ENCODE measurements at regions not wholly inside any gene's neighbourhood (a gene's known extent, or its start where the extent isn't known, plus 50 kb on each side); places are given as distances from the start of the nearest gene placed in this dataset.
"Not testable (repeated sequence)": the region's sequence is repeated elsewhere in the genome, so short reads cannot be mapped to it uniquely, and the experiment has no call there.

DNA sequence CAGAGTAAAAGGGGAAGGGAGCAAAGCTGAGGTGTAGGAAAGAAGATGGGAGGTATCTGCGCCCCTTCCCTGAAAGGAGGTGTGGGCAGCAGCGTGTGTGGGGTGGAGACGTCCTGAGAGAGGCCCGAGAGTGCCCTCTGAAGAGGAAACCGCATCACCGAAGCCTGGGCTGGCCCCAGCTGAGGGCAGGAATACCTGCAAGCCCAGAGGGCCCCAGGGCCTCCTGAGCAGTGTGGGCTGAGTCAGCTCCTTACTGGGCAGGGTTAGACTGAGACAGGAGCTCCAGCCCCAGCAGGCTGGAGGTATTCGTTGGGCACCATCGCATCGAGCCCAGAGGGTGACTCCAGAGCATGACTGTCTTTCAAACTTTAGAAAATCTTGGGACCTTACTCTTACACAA is 534.0 kb upstream of the B3GAT1 start:
- TF ChIP-seq, protein P1, sequence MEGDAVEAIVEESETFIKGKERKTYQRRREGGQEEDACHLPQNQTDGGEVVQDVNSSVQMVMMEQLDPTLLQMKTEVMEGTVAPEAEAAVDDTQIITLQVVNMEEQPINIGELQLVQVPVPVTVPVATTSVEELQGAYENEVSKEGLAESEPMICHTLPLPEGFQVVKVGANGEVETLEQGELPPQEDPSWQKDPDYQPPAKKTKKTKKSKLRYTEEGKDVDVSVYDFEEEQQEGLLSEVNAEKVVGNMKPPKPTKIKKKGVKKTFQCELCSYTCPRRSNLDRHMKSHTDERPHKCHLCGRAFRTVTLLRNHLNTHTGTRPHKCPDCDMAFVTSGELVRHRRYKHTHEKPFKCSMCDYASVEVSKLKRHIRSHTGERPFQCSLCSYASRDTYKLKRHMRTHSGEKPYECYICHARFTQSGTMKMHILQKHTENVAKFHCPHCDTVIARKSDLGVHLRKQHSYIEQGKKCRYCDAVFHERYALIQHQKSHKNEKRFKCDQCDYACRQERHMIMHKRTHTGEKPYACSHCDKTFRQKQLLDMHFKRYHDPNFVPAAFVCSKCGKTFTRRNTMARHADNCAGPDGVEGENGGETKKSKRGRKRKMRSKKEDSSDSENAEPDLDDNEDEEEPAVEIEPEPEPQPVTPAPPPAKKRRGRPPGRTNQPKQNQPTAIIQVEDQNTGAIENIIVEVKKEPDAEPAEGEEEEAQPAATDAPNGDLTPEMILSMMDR (IDR thresholded peaks at IDR 0.05): no peak

DNA sequence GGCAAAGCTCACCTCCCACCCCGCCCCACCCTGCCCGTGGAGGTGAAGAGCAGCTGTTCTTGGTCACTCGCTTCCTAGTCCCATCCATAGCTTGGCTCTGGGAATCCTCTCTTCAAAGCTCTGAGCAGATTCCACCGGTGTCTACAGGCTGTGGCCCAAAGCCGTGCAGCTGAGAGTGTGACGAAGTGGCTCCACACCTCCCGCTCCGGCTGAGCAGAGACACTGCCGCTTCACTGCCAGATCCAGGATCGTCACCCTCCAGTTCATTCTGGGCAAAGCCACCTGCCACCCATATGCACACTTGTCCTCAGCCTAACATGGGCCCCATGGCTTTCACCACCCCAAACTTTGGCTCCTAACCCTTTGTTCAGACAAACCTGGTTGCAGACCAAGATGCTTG is 532.9 kb upstream of the B3GAT1 start:
- Histone ChIP-seq H3K36me3 (ENCODE audit: control insufficient read depth, insufficient read depth, low read length) (no peaks in the 10 kb centered on the region), H3K27ac (no peak overlapping the region), H3K4me1 (no peaks in the 10 kb centered on the region), H3K9me3 (ENCODE audit: control insufficient read depth, low read length) (no peaks in the 10 kb centered on the region), H3K79me2 (no peaks in the 10 kb centered on the region), H3K4me3 (ENCODE audit: low read depth, low read length) (no peak overlapping the region), H3K27me3 (ENCODE audit: control insufficient read depth, insufficient read depth, low read length) (no peaks in the 10 kb centered on the region), H2AFZ (no peak overlapping the region), H3K9ac (no peak overlapping the region), H3K4me2 (ENCODE audit: low read length) (no peak overlapping the region)
- TF ChIP-seq, protein P1 (IDR thresholded peaks at IDR 0.05): no peak

More for the DNA sequence above, 534.0 kb upstream of the B3GAT1 start:
- H2AFZ ChIP-seq: no peak overlapping the region
- no peaks in the 10 kb centered on the region for H3K79me2 ChIP-seq
- H3K27ac ChIP-seq: no peak overlapping the region
- H3K9ac ChIP-seq: no peak overlapping the region
- no peaks in the 10 kb centered on the region for H3K36me3 ChIP-seq (ENCODE audit: control insufficient read depth, insufficient read depth, low read length)
- H3K27me3 ChIP-seq (ENCODE audit: control insufficient read depth, insufficient read depth, low read length): no peaks in the 10 kb centered on the region
- H3K4me1 ChIP-seq: no peaks in the 10 kb centered on the region
- no peak overlapping the region for H3K4me2 ChIP-seq (ENCODE audit: low read length)
- H3K4me3 ChIP-seq (ENCODE audit: low read depth, low read length): no peak overlapping the region
- H3K9me3 ChIP-seq (ENCODE audit: control insufficient read depth, low read length): no peaks in the 10 kb centered on the region

DNA sequence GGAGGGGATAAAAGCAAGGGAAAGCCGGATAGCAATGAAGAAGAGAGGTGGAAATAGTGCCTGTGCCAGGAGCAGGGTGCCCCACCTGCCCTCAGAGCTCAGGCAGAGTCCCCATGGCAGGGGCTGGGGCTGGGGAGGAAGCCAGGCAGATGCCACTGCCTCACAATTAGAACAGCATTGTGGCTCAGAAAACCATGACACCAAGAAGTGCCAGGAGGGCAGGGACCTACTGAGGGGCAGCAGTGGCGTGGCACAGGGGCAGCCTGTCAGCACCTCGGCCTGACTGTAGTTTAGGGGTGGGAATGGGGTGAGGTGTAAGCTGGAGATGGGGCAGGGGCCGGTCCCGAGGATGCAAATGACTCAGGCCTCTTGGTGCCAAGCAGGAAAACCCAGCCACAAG is 532.1 kb upstream of the B3GAT1 start:
- H3K36me3 ChIP-seq (ENCODE audit: control insufficient read depth, insufficient read depth, low read length): no peaks in the 10 kb centered on the region
- no peak overlapping the region for H2AFZ ChIP-seq
- no peak overlapping the region for H3K4me2 ChIP-seq (ENCODE audit: low read length)
- H3K4me1 ChIP-seq: no peaks in the 10 kb centered on the region
- H3K79me2 ChIP-seq: no peaks in the 10 kb centered on the region
- H3K9ac ChIP-seq: no peak overlapping the region
- TF ChIP-seq, protein P1 (IDR thresholded peaks at IDR 0.05): no peak
- no peaks in the 10 kb centered on the region for H3K27me3 ChIP-seq (ENCODE audit: control insufficient read depth, insufficient read depth, low read length)
- no peak overlapping the region for H3K4me3 ChIP-seq (ENCODE audit: low read depth, low read length)
- no peak overlapping the region for H3K27ac ChIP-seq
- no peaks in the 10 kb centered on the region for H3K9me3 ChIP-seq (ENCODE audit: control insufficient read depth, low read length)

DNA sequence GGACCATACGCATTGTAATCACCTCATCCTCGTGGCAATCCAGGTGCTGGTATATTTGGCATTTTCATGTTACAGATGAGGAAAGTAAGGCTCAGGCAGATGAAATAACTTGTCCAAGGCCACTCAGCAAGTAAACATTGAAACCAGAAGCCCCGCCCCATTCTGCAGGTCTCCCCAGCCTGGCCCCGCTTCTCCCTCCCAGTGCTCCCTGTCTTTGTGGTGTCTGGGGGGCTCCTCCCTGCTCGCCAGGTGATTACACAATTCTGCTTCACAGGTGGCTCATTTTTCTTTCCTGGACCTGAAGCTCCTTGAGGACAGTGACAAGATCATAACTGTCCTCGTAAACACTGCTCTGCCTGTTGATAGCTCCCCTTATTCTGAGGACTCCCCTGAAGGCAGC is 531.5 kb upstream of the B3GAT1 start:
- no peak overlapping the region for H2AFZ ChIP-seq
- H3K4me2 ChIP-seq (ENCODE audit: low read length): no peak overlapping the region
- no peak overlapping the region for H3K4me3 ChIP-seq (ENCODE audit: low read depth, low read length)
- no peaks in the 10 kb centered on the region for H3K9me3 ChIP-seq (ENCODE audit: control insufficient read depth, low read length)
- no peaks in the 10 kb centered on the region for H3K79me2 ChIP-seq
- TF ChIP-seq, protein P1 (IDR thresholded peaks at IDR 0.05): no peak
- no peaks in the 10 kb centered on the region for H3K27me3 ChIP-seq (ENCODE audit: control insufficient read depth, insufficient read depth, low read length)
- no peaks in the 10 kb centered on the region for H3K36me3 ChIP-seq (ENCODE audit: control insufficient read depth, insufficient read depth, low read length)
- no peak overlapping the region for H3K27ac ChIP-seq
- no peaks in the 10 kb centered on the region for H3K4me1 ChIP-seq
- H3K9ac ChIP-seq: no peak overlapping the region

DNA sequence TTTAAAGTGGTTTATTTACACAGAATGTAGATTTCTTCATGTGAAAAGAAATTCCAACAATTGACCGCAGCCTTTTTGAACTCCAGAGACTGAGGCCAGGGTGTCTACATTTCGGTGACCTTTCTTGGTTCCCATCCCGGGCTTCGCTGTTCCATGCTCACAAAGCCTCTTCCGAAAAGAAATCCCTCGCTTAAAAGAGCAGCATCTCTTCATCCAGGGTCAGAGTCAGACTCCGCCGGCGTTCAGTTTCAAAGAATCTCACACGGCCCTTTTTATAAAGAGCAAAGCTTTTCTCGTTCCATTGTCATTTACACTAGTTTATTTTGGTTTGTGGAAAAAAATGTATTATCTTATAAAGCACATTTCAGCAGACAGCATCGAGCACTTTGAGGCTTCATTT is 530.6 kb upstream of the B3GAT1 start:
- Histone ChIP-seq H3K27me3 (ENCODE audit: control insufficient read depth, insufficient read depth, low read length) (no peaks in the 10 kb centered on the region), H3K36me3 (ENCODE audit: control insufficient read depth, insufficient read depth, low read length) (no peaks in the 10 kb centered on the region), H3K4me2 (ENCODE audit: low read length) (no peak overlapping the region), H3K79me2 (no peaks in the 10 kb centered on the region), H2AFZ (no peak overlapping the region), H3K9me3 (ENCODE audit: control insufficient read depth, low read length) (no peaks in the 10 kb centered on the region), H3K4me3 (ENCODE audit: low read depth, low read length) (no peak overlapping the region), H3K4me1 (no peaks in the 10 kb centered on the region), H3K27ac (no peak overlapping the region), H3K9ac (no peak overlapping the region)
- TF ChIP-seq, protein P1 (IDR thresholded peaks at IDR 0.05): no peak

DNA sequence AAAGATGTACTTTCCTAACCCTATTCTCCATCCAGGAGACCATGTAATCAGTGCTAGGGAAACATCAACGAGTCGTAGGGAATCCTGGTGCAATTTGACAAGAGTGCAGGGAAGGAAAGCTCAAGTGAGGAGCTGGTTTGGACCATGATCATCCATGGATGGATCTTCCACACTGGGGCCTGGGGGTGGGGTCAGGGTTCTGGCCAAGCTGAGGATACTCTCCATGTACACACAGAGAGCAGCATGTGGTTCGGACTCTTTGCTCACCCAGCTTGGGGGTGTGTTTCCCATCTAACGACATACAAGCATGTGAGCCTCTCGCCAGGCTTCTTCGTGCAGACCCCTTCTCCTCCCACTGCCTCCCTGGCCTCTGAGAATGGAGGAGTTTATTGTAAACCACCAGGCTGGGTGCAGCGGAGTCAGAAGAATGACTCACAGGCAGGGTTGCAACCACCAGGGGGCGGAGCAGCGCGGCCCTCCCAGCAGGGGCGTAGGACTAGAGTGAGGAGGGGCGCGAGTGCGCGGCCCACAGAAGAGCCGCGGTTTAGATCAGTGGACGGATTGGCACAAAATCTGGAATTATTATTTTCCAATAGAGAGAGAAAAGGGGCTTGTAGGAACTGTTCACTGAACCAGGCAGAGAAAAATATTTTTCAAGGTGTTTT is 530.0 kb upstream of the B3GAT1 start:
- not testable (repeated sequence) for H3K36me3 ChIP-seq (ENCODE audit: control insufficient read depth, insufficient read depth, low read length); H3K4me3 ChIP-seq (ENCODE audit: low read depth, low read length); H2AFZ ChIP-seq; H3K4me1 ChIP-seq; H3K79me2 ChIP-seq; H3K27me3 ChIP-seq (ENCODE audit: control insufficient read depth, insufficient read depth, low read length); H3K27ac ChIP-seq; H3K9ac ChIP-seq; H3K9me3 ChIP-seq (ENCODE audit: control insufficient read depth, low read length); H3K4me2 ChIP-seq (ENCODE audit: low read length)

Data from parathyroid adenoma (tissue), 2 donors.